ENCODE measurements at regions not wholly inside any gene's neighbourhood (a gene's known extent, or its start where the extent isn't known, plus 50 kb on each side); places are given as distances from the start of the nearest gene placed in this dataset.

DNA sequence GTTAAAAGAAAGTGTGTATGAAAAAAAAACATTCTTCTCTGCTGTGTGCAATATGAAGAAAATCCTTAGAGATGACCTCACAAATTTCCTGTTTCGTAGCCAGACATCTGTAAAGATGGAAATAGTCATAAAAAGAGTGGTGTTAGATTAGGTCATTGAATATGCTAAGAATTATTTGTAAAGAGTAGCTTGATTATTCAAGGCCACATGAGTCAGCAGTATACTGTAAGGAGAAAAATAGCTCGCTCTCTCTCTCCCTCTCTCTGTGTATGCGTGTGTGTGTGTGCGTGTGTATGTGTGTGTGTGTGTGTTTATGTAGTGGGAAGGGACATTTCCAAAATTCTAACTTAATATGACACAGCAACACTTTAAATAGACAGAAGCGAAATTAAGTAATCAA is 78.8 kb downstream of the PTCHD4 start:
- DNase-seq, result peak in 1 of 4 donors; percentile 17
- H3K27me3 ChIP-seq, result no peaks in the 10 kb centered on the region
- ATAC-seq, result no peak
- H3K27ac ChIP-seq, result no peak overlapping the region
- no peak overlapping the region for H3K4me3 ChIP-seq
- H3K4me1 ChIP-seq, result no peaks in the 10 kb centered on the region
- H3K9me3 ChIP-seq, result no peaks in the 10 kb centered on the region
- TF ChIP-seq, protein P1, sequence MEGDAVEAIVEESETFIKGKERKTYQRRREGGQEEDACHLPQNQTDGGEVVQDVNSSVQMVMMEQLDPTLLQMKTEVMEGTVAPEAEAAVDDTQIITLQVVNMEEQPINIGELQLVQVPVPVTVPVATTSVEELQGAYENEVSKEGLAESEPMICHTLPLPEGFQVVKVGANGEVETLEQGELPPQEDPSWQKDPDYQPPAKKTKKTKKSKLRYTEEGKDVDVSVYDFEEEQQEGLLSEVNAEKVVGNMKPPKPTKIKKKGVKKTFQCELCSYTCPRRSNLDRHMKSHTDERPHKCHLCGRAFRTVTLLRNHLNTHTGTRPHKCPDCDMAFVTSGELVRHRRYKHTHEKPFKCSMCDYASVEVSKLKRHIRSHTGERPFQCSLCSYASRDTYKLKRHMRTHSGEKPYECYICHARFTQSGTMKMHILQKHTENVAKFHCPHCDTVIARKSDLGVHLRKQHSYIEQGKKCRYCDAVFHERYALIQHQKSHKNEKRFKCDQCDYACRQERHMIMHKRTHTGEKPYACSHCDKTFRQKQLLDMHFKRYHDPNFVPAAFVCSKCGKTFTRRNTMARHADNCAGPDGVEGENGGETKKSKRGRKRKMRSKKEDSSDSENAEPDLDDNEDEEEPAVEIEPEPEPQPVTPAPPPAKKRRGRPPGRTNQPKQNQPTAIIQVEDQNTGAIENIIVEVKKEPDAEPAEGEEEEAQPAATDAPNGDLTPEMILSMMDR (IDR thresholded peaks at IDR 0.05), result no peak
- no peaks in the 10 kb centered on the region for H3K36me3 ChIP-seq
- intact Hi-C loops (cut with DNase I), result no loop called here

DNA sequence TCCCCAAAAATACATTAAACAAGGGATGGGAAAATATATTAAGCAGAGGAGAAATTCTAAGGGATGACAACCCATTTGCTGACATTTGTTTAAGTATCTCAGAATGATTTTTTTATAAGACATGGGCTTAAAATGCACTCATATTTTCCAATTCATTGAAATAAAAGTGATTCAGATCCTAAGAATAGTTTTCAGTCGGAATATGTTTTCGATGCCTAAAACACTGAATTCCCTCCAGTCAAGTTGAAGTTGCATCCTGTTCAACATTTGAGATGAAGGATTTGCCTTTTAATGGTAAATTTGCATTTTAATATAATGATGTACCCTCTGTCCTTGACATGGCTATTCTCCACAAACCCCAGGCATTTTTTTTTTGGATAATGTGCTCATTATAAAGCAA is 79.3 kb downstream of the PTCHD4 start:
- Histone ChIP-seq H3K27ac (no peak overlapping the region), H3K27me3 (no peaks in the 10 kb centered on the region), H3K36me3 (no peaks in the 10 kb centered on the region), H3K4me1 (no peaks in the 10 kb centered on the region), H3K9me3 (no peaks in the 10 kb centered on the region), H3K4me3 (no peak overlapping the region)
- DNase-seq, result no peak
- intact Hi-C loops (cut with DNase I), result no loop called here
- no peak for ATAC-seq
- TF ChIP-seq, protein P1 (IDR thresholded peaks at IDR 0.05), result no peak

DNA sequence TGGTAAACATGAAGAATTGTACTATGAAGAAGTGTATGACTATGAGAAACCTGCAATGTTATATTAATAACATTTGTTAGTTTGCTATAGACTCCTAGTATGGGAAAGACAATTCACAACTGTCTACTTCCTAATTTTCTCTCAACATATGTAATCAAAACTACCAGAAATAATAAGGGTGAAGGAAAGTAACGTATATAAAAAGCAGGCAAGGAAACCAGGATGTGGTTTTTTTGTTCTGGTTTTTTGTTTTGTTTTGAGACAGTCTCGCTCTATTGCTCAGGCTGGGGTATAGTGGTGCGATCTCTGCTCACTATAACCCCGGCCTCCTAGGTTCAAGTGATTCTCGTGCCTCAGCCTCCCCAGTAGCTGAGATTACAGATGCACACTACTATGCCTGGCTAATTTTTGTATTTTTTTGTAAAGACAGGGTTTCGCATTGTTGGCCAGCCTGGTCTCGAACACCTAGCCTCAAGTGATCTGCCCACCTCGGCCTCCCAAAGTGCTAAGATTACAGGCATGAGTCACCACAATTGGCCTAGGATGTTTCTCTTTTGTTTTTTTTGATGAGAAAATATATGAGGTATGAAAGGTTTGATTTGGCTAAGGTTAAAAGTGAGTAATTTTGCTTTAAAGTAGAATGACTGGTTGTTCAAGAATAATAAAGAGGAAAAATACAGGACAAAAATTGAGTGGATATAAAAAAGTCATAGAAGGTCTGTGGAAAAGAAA is 83.1 kb downstream of the PTCHD4 start:
- ATAC-seq (no peak), DNase-seq (no peak)
- Histone ChIP-seq H3K4me1 (no peaks in the 10 kb centered on the region), H3K4me3 (no peak overlapping the region), H3K9me3 (no peaks in the 10 kb centered on the region), H3K27me3 (no peaks in the 10 kb centered on the region), H3K36me3 (no peaks in the 10 kb centered on the region), H3K27ac (no peak overlapping the region)
- intact Hi-C loops (cut with DNase I), result no loop called here
- TF ChIP-seq, protein P1 (IDR thresholded peaks at IDR 0.05), result no peak

DNA sequence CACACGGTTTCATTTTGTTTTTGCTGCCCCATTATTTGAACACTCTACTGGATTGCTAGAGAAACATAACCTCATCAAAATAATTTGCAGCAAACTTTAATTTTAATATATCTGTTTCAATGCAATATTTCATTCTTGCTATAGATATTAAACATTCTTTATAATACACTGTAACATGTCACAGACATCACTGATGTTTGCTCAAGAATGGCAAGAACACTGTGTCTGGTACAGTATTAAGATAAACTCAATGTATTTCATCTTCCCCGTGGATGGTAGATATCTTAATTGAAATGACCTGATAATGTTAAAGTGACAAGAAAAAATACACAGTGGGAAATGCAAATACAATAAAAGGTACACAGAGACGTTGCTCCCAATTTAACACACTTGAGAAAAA is 86.0 kb downstream of the PTCHD4 start:
- no peaks in the 10 kb centered on the region for H3K36me3 ChIP-seq

DNA sequence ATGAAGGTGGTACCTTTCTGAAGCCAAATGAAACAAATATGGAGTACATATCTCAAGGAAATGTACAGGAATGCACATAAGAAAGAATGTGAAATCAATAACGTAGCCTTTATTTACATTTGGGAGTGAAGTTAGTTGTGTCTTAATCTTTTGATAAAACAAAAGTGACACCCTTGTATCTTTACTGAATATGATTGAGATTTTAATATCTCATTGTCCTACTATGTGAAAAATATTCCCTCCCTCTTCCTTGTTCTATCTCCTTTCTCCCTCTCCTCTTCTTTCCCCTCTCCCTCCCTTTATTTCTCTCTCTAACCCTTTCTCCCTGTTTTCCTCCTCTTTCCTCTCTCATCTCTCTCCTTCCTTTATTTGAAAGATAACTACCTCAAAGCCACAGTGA is 89.1 kb downstream of the PTCHD4 start:
- DNase-seq (no peak), ATAC-seq (no peak)
- no peaks in the 10 kb centered on the region for H3K9me3 ChIP-seq
- H3K4me1 ChIP-seq, result no peaks in the 10 kb centered on the region
- H3K4me3 ChIP-seq, result no peak overlapping the region
- no peak overlapping the region for H3K27ac ChIP-seq
- no peaks in the 10 kb centered on the region for H3K36me3 ChIP-seq
- no peaks in the 10 kb centered on the region for H3K27me3 ChIP-seq
- TF ChIP-seq, protein P1 (IDR thresholded peaks at IDR 0.05), result no peak
- intact Hi-C loops (cut with DNase I), result no loop called here

More for the DNA sequence above, 86.0 kb downstream of the PTCHD4 start:
- Histone ChIP-seq H3K4me1 (no peaks in the 10 kb centered on the region), H3K27me3 (no peaks in the 10 kb centered on the region), H3K9me3 (no peaks in the 10 kb centered on the region), H3K27ac (no peak overlapping the region), H3K4me3 (no peak overlapping the region)
- intact Hi-C loops (cut with DNase I), result no loop called here
- TF ChIP-seq, protein P1 (IDR thresholded peaks at IDR 0.05), result no peak
- no peak for DNase-seq
- ATAC-seq, result no peak
